Suprapubic skin (tissue), 4 donors: ENCODE measurements at regions not wholly inside any gene's neighbourhood (a gene's known extent, or its start where the extent isn't known, plus 50 kb on each side); places are given as distances from the start of the nearest gene placed in this dataset.

Source experiments
- EP300 ChIP-seq: sonication (generic); formaldehyde crosslinking; IDR thresholded peaks from one replicate; pipeline ENCODE4 v1.6.1; 2017; ENCODE audit warnings: antibody characterized with exemption
- POLR2A ChIP-seq, 2 donors: fragments of 450-650 bp; IDR thresholded peaks; one replicate each; pipeline ENCODE4 v1.6.1; 2017; ENCODE audit warnings: antibody characterized with exemption in 2 of 2, mild to moderate bottlenecking in 2 of 2, moderate library complexity in 2 of 2
- POLR2AphosphoS5 ChIP-seq, 3 donors: sonication (generic); formaldehyde crosslinking; IDR thresholded peaks; one replicate each; pipeline ENCODE4 v1.6.1; 2017; ENCODE audit warnings: antibody characterized with exemption in 3 of 3
- TF ChIP-seq, protein P1 (sequence below), 2 donors: fragments of 200-600 bp in 1 of 2; fragments of 450-650 bp in 1 of 2; sonication (generic) in 1 of 2; IDR thresholded peaks; one replicate each; pipeline ENCODE4 v1.5.1; 2016 to 2019; ENCODE audit warnings: antibody characterized with exemption in 2 of 2, mild to moderate bottlenecking in 1 of 2, moderate library complexity in 1 of 2

DNA sequence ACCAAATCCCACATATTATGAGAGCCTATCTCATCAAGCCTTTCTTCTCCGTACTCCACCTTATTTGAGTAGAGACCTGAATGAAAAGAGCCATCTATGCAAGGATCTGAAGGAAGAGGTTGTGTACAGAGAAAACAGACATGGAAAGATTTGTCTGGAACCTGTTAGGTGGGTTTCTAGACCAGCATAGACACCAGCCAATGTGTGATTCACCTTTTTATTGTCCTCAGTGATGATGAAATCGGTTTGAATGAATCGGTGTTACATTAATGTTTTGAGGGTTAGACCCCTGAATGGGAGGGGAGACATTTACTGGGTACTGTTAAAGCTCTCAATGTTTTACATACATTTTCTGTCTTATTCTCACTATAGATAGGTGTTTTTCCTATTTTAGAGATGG lies 223.6 kb downstream of the NMUR2 start:
- TF ChIP-seq, protein P1, sequence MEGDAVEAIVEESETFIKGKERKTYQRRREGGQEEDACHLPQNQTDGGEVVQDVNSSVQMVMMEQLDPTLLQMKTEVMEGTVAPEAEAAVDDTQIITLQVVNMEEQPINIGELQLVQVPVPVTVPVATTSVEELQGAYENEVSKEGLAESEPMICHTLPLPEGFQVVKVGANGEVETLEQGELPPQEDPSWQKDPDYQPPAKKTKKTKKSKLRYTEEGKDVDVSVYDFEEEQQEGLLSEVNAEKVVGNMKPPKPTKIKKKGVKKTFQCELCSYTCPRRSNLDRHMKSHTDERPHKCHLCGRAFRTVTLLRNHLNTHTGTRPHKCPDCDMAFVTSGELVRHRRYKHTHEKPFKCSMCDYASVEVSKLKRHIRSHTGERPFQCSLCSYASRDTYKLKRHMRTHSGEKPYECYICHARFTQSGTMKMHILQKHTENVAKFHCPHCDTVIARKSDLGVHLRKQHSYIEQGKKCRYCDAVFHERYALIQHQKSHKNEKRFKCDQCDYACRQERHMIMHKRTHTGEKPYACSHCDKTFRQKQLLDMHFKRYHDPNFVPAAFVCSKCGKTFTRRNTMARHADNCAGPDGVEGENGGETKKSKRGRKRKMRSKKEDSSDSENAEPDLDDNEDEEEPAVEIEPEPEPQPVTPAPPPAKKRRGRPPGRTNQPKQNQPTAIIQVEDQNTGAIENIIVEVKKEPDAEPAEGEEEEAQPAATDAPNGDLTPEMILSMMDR (IDR thresholded peaks at IDR 0.05), result no peak
- no peak for TF ChIP-seq POLR2AphosphoS5 (IDR thresholded peaks at IDR 0.05)
- TF ChIP-seq POLR2A (IDR thresholded peaks at IDR 0.05), result no peak
- no peak for TF ChIP-seq EP300
